VCaP (cell line): ENCODE measurements at regions not wholly inside any gene's neighbourhood (a gene's known extent, or its start where the extent isn't known, plus 50 kb on each side); places are given as distances from the start of the nearest gene placed in this dataset.

ENCODE experiments used
- H3K27ac ChIP-seq: fragments of 450-650 bp; 2 replicates; pipeline ENCODE4 v1.5.1; 2017
- CTCF ChIP-seq: fragments of 450-650 bp; conservative IDR thresholded peaks from 2 replicates; pipeline ENCODE4 v1.5.1; 2017; ENCODE audit warnings: mild to moderate bottlenecking, moderate library complexity

DNA sequence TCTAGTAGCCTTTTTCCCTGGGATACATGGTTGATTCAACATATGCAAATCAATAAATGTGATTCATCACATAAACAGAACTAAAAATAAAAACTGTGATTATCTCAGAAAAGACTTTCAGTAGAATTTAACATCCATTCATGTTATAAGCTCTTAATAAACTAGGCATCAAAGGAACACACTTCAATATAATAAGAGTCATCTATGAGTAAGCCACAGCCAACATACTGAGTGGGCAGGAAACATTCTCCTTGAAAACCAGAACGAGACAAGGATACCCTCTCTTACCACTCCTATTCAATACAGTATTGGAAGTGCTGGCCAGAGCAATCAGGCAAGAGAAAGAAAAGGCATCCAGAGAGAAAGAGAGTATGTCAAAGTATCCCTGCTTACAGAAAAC, 239.9 kb downstream of the ATPSCKMT start:
- no peak overlapping the region for H3K27ac ChIP-seq
- TF ChIP-seq CTCF, result no peak

DNA sequence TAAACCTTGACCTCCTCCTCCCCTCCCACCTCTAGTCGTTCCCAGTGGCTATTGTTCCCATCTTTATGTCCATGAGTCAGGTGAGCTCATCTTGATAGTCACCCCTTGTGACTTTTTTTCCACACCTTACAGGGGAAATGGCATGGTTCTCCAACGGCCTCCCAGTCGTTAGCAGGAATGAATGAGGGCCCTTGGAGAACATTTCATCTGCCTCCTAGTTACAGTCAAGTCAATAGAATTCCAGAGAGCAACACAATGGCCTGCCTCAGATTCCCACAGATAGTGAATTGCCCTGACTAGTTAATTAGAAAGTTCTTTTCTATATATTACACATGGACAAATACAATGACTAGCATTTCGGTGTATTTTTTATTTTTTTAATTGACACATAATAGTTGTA, 262.6 kb downstream of the ATPSCKMT start:
- no peak overlapping the region for H3K27ac ChIP-seq
- TF ChIP-seq CTCF, result no peak

DNA sequence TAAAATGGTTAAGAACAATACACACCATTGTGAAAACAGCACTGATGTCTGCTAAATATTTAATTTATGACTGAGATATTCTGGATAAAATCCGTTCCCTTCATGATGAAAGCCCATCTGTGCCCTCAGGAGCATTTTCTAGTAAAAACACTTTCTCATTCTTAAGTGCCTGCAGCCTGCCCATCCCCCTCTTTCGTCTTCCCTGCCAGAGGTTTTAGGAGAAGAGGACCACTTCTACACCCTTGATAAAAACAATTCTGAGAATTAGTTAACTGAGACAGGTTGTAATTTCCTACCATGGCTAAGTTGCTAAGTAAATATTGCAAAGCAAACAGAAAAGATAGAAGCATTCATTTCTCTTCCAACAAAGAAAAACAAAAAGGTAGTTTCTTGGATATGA, 272.6 kb downstream of the ATPSCKMT start:
- H3K27ac ChIP-seq, result no peak overlapping the region
- no peak for TF ChIP-seq CTCF

GRCh38 chr5:9976621-9977020, 273.1 kb downstream of the ATPSCKMT start:
- no peak for TF ChIP-seq CTCF
- H3K27ac ChIP-seq, result no peak overlapping the region

- no peak for TF ChIP-seq CTCF
These were observed 277.6 kb downstream of the ATPSCKMT start for GRCh38 chr5:9972059-9972458.

GRCh38 chr5:9971301-9971700, 278.4 kb downstream of the ATPSCKMT start:
- no peak for TF ChIP-seq CTCF
- no peak overlapping the region for H3K27ac ChIP-seq

More at GRCh38 chr5:9972059-9972458, 277.6 kb downstream of the ATPSCKMT start:
- no peak overlapping the region for H3K27ac ChIP-seq

DNA sequence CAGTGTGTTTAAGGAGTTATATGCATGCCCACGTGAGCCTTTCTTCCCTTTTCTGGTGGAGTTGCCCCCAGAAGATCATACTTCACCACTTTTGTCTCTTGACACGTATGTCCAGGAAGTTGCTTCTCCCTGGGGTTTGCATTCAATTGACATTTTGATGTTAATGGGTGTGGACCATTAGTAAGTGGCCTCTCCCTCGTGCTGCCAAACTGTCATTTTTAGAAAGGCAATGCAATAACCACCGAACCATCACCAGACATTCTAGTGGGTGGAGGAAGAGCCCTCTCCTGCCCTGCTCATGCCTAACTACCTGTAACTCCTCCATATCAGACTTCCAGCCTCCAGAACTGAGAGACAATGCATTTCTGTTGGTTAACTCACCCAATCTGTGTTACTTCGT, 290.8 kb downstream of the ATPSCKMT start:
- no peak overlapping the region for H3K27ac ChIP-seq
- TF ChIP-seq CTCF, result no peak

GRCh38 chr5:9957214-9957613, 292.5 kb downstream of the ATPSCKMT start:
- TF ChIP-seq CTCF, result no peak
- no peak overlapping the region for H3K27ac ChIP-seq
